GM12874 (cell line): ENCODE measurements at regions not wholly inside any gene's neighbourhood (a gene's known extent, or its start where the extent isn't known, plus 50 kb on each side); places are given as distances from the start of the nearest gene placed in this dataset.

ENCODE experiments used
- CTCF ChIP-seq: IDR thresholded peaks from 2 replicates; pipeline ENCODE4 v1.5.1; 2011; ENCODE audit warnings: low read depth, mild to moderate bottlenecking, control low read depth, low read length, moderate library complexity; ENCODE audit not compliant: insufficient read depth

- TF ChIP-seq CTCF: no peak
Measured at GRCh38 chr15:61344293-61344692, 115.2 kb upstream of the RORA start.

GRCh38 chr15:61342390-61342789, 113.3 kb upstream of the RORA start:
- no peak for TF ChIP-seq CTCF

- no peak for TF ChIP-seq CTCF
Measured at GRCh38 chr15:61339516-61339915, 110.4 kb upstream of the RORA start.

- no peak for TF ChIP-seq CTCF
Measured at GRCh38 chr15:61337541-61337940, 108.4 kb upstream of the RORA start.

- no peak for TF ChIP-seq CTCF
Measured at GRCh38 chr15:61336026-61336638, 107.0 kb upstream of the RORA start.

GRCh38 chr15:61331019-61331418, 101.9 kb upstream of the RORA start:
- TF ChIP-seq CTCF: no peak

GRCh38 chr15:61327019-61327631, 98.0 kb upstream of the RORA start:
- TF ChIP-seq CTCF: no peak
